ENCODE measurements at regions not wholly inside any gene's neighbourhood (a gene's known extent, or its start where the extent isn't known, plus 50 kb on each side); places are given as distances from the start of the nearest gene placed in this dataset.
"Not testable (repeated sequence)": the region's sequence is repeated elsewhere in the genome, so short reads cannot be mapped to it uniquely, and the experiment has no call there.

- peak; percentile 80 for DNase-seq
Observed at GRCh38 chr7:27032839-27033238, 63.0 kb downstream of the HOXA1 start.

GRCh38 chr7:27031289-27032172, 64.3 kb downstream of the HOXA1 start:
- DNase-seq, result no peak

DNA sequence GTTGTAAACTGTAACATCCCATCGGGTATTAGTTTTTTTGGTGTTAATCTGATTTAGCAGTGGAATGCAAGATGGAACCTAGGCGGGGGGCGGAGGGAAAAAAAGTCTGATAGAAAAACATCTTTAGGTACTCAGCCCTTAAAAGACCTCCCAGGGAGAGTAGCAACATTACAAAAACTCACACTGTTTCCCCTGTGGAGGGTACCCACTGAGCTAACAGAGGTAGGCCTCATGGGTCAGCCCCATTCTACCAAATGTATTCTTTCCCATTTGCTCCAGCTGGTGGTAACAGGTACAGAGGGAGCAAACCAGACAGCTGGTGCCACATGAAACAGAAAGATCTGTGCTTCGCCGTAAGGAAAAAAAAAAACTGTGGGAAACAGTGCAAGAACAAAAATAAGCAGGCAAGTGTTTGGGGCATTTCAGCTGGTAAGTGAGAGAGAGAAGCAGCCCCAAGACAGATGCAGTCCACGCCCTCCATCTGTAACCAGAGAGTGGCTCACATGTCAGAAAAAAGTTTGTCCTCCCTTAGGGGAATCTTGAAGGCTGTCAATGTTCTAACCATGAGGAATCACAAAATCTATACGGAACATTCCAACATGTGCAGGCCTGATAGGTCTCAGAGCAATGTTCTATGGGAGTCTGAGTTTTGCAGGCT, 65.3 kb downstream of the HOXA1 start:
- DNase-seq, result no peak

DNA sequence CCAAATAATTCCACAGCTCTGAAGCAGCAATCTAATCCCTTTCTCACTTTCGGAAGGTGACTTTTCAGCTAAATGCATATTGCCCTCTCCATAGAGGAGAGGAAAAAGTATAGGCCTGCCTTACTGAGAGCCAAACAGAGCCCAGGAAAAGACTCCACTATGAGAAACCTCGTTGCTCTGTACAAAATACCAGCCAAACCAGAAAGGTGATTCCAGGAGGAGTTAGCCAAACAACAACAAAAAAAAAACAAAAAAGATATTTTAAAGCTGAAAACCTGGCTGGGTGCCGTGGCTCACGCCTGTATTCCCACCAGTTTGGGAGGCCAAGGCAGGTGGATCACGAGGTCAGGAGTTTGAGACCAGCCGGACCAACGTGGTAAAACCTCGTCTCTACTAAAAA, 70.5 kb downstream of the HOXA1 start:
- DNase-seq, result no peak

GRCh38 chr7:27010068-27010467, 85.7 kb downstream of the HOXA1 start:
- no peak for DNase-seq

DNA sequence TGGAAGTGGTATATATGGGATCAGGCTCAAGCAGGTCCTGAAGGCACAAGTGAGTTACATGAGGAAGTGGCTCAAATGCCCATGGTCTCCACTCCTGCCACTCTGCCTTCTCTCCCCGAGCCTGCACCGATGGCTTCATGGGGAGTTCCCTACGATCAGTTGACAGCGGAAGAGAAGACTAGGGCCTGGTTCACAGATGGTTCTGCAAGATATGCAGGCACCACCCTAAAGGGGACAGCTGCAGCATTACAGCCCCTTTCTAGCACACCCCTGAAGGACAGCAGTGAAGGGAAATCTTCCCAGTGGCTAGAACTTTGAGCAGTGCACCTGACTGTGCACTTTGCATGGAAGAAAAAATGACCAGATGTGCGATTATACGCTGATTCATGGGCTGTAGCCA, 95.3 kb downstream of the HOXA1 start:
- no peak for DNase-seq

DNA sequence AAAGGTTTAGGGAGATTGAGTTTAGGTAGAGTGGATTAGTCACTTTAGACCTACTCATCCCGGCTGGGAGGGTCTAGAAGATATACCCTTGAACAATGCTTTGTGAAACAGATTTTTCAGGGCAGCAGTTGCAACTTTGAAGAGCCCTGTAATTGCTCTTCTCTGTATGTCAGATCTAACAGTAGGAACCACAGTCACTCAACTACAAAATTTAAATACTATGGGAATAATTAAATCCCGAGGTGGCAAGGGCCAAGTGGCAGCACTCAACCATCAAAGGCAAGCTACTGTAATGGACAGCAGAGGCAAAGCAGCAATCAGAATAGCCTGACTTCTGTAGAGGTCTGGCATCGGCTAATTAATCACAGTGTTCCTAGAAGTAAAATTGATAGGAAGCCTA, 97.5 kb downstream of the HOXA1 start:
- DNase-seq, result not testable (repeated sequence)

DNA sequence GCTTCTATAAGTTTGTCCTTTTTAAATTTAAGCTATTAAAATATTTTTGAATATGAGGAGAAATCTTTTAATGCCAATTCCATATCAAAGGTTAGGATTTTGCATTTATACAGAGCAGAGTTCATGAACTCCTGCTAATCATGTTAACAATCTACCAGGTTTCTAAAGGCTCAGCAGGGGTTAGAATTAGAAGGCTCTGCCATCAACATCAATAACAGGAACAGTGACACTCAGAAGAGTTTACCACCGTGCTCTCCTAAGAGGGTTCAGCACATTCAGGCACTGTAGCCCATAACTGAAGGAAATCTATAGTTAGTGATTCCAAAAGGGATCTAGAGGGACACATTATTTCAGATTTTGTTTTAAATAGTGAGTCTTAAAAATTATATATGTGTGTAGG, 100.1 kb downstream of the HOXA1 start:
- DNase-seq, result peak; percentile 28

DNA sequence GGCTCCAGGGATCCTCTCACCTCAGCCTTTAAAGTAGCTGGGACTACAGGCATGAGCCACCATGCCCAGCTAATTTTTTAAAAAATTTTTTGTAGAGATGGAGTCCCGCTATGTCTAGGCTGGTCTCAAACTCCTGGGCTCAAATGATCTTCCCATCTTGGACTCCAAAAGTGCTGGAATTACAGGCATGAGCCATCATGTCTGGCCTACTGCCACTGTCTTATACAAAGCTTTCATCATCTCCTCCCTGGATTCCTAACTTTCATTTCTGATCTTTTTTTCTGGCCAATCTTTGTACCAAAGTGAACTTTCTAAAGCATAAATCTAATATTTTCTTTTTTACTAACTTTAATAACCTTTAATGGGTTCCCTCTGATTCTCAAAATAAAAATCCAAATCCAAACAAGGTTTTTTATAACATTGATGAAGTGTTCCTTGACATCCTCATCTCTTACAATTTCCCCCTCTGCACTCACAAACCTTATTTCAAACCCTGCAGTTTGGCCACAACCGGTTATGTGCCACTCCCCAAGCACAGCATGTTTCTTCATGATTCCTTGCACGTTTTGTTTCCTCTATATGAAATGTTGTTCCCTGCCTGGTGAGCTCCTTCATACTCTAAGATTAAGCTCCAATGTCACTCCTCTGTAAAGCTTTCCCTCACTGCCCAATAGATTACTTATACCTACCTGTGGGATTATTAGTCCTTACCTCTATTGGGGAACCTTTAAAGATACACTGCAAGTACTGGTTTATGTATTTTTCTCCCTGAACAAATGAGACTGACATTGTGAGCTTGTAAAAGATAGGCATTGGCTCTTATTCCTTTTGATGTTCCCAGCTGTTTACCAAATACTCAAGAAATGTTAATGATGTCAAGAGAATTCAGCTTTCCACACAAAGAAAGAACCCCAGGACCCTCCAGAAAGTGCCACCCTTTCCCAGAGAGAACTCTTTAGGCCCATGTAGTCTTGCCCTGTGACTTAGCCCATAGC, 101.7 kb downstream of the HOXA1 start:
- no peak for DNase-seq

DNA sequence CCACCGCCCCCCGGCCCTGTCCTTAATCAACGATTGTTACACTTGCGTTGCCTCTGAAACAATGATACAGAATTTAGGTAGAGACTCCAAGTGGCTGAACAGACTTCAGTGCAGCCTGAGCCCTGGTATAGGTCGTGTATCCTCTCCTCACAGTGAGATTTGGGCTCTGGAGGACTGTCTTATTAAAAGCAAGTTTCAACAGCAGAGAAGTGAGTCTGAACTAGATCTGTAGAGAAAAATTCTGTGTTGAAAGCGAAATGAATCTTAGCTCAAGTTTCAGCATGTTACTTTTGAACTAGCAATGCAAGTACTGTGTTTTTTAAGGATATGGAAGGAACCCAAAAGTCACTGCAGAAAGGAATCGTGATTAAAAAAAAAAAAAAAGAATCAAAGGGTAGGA, 103.1 kb downstream of the HOXA1 start:
- DNase-seq, result no peak

GRCh38 chr7:26991796-26992195, 104.0 kb downstream of the HOXA1 start:
- no peak for DNase-seq

DNA sequence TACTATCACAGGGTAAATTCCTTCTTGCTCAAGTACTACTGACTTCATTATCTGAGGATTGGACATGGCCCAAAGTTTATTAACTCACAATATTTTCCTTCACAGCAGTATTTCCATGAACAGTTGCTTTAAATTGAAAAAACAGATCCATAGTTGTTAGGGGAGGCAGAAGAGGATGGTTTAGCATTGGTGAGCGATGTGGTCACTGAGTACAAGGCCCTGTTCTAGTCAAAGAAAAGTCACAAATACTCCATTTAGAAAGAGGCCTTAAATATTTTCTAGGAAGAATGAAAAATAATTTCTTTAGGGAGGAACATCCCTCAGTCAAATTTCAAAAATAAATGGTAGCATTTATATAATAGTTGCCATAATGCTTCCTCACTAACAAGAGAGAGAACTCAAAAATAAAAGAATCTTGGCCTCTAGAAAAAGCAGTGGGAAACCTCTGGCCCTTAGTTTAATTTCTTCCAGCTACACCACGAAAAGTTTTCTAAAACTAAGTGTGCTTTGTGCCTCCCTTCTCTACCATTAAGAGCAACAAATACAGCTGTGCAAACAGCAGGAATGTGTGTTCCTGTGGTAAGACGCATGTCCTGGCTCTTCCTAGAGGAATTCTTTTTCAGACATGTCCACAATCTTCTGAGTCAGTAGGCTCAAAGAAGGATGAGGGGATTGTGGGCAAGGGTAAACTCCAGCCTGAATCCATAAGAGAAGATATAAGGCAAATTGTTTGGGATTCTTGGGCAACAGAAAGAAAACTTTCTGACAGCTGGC, 105.7 kb downstream of the HOXA1 start:
- no peak for DNase-seq

- no peak for DNase-seq
Observed at GRCh38 chr7:26988836-26989374, 106.9 kb downstream of the HOXA1 start.

GRCh38 chr7:26987338-26987737, 108.5 kb downstream of the HOXA1 start:
- DNase-seq, result no peak

- no peak for DNase-seq
Observed at GRCh38 chr7:26978146-26978545, 113.8 kb upstream of the SKAP2 start.

DNA sequence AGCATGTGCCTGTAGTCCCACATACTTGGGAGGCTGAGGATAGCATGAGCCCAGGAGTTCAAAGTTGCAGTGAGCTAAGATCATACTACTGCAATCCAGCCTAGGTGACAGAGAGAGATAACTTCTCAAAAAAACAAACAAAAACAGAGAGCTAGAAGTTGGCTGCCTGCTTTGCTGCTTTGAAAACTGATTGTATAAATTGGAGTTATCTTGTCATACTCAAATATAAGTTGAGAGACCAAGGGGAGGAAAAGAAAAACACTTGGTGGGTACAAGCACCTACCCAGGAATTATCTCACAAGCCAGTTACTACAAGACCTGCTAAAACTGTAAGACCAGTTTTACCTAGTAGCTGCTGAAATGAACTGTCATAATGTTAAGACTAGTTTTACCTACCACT, 112.5 kb upstream of the SKAP2 start:
- no peak for DNase-seq

DNA sequence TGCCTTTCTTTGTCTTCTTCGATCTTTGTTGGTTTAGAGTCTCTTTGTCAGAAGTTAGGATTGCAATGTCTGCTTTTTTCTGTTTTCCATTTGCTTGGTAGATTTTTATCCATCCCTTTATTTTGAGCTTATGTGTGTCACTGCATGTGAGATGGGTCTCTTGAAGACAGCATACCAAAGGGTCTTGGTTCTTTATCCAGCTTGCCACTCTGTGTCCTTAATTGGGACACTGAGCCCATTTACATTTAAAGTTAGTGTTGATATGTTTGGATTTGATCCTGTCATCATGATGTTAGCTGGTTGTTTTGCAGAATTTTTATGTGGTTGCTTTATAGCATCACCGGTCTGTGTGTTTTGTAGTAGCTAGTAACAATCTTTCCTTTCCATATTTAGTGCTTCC, 107.5 kb upstream of the SKAP2 start:
- DNase-seq, result not testable (repeated sequence)

- no peak for DNase-seq
Observed at GRCh38 chr7:26965724-26966123, 101.3 kb upstream of the SKAP2 start.

- DNase-seq, result no peak
Observed at GRCh38 chr7:26964156-26964808, 99.9 kb upstream of the SKAP2 start.

DNA sequence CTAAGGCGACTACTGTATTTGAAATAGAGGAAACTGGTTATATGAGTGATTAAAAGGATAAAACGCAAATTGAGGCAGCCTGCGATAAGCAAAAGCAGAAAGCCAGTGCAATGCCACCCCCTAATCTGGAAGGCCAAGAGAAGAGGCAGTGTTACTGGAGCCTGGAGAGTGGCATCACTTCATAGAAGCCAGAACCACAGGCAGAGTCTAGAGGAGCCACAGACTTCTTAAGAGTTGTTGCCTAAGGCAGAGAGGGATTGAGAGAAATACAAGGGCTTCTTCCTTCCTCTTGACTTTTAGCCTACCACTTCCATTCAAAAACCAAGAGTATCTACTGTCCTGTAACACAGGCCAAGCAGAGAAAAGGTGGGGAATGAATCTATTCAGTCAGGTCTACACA, 94.9 kb upstream of the SKAP2 start:
- DNase-seq, result no peak

DNA sequence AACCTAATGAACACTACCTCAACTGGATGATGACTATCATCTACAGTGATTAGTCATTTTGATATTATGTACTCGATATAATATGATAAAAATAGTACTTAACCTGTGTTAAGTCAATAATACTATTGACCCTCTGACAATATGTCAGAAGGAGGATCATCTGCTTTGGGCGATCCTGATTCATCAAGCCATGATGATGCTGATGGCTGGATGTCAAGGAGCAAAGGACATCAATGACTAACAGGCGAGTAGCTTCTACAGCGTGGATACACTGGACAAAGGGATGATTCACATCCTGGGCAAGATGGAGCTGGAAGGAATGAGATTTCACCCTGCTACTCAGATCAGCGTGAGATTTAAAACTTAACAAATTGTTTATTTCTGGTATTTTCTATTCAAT, 94.4 kb upstream of the SKAP2 start:
- no peak for DNase-seq

DNA sequence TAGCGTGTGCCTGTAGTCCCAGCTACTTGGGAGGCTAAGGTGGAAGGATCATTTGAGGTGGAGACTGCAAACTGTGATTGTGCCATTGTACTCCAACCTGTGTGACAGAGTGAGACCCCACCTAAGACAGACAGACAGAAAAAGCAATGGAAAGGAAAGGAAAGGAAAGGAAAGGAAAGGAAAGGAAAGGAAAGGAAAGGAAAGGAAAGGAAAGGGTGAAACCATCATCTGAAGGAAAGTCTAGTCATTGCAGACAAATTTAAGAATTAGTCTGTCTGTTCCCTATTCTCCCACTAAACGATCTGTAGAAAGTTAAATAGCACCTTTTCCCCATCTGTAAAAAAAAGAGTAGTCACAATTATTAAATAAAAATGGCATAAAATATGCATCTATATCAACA, 91.1 kb upstream of the SKAP2 start:
- no peak for DNase-seq

Measured in NCI-H1417 treated with DMSO at 0.1 percent for 48 hours (cell line).